Osteoblast (primary cell): ENCODE measurements at regions not wholly inside any gene's neighbourhood (a gene's known extent, or its start where the extent isn't known, plus 50 kb on each side); places are given as distances from the start of the nearest gene placed in this dataset.

ENCODE experiments used
- DNase-seq: peaks from one replicate; pipeline ENCODE4 v3.0.0; 2011; ENCODE audit warnings: low spot score, mixed read lengths; ENCODE audit not compliant: insufficient read length; ENCODE audit errors: missing footprints
- H2AFZ ChIP-seq: 2 replicates; pipeline ENCODE4 v1.6.0; 2011; ENCODE audit warnings: mild to moderate bottlenecking, low read length
- H3K27ac ChIP-seq: 2 replicates; pipeline ENCODE4 v1.5.1; 2011; ENCODE audit warnings: mild to moderate bottlenecking, low read depth, low read length, moderate library complexity
- H3K27me3 ChIP-seq: 2 replicates; pipeline ENCODE4 v1.6.0; 2012; ENCODE audit warnings: mild to moderate bottlenecking, control low read depth, inconsistent platforms, low read length, moderate library complexity; ENCODE audit not compliant: insufficient read depth
- H3K36me3 ChIP-seq: 2 replicates; pipeline ENCODE4 v1.5.1; 2011; ENCODE audit warnings: mild to moderate bottlenecking, low read length, control low read depth, moderate library complexity; ENCODE audit not compliant: insufficient read depth
- H3K4me1 ChIP-seq: 2 replicates; pipeline ENCODE4 v1.5.1; 2011; ENCODE audit warnings: mild to moderate bottlenecking, low read length, control low read depth, moderate library complexity; ENCODE audit not compliant: insufficient read depth
- H3K4me2 ChIP-seq: 2 replicates; pipeline ENCODE4 v1.6.0; 2011; ENCODE audit warnings: mild to moderate bottlenecking, low read length; ENCODE audit not compliant: insufficient read depth
- H3K4me3 ChIP-seq: fragments of 200-600 bp; sonication (generic); 3 replicates; pipeline ENCODE4 v1.5.1; 2012; ENCODE audit warnings: mild to moderate bottlenecking, low read length, inconsistent platforms; ENCODE audit not compliant: insufficient read depth
- H3K79me2 ChIP-seq: 2 replicates; pipeline ENCODE4 v1.6.0; 2012; ENCODE audit warnings: mild to moderate bottlenecking, low read length, control low read depth, inconsistent platforms; ENCODE audit not compliant: insufficient read depth
- H3K9me3 ChIP-seq: 2 replicates; pipeline ENCODE4 v1.5.1; 2011; ENCODE audit warnings: low read depth, low read length, control low read depth
- H4K20me1 ChIP-seq: 2 replicates; pipeline ENCODE4 v1.6.0; 2012; ENCODE audit warnings: mild to moderate bottlenecking, low read length, control low read depth; ENCODE audit not compliant: insufficient read depth
- TF ChIP-seq, protein P1 (sequence below): IDR thresholded peaks from 2 replicates; pipeline ENCODE4 v1.5.1; 2011; ENCODE audit warnings: mild to moderate bottlenecking, low read depth, low read length, moderate library complexity; ENCODE audit errors: extremely low read depth

GRCh38 chr12:61525331-61525730 is 734.9 kb upstream of the USP15 start:
- DNase-seq, result no peak
- Histone ChIP-seq H4K20me1 (no peaks in the 10 kb centered on the region), H3K36me3 (no peaks in the 10 kb centered on the region), H3K79me2 (no peaks in the 10 kb centered on the region), H3K4me2 (no peak overlapping the region), H3K9me3 (no peaks in the 10 kb centered on the region), H3K27ac (no peak overlapping the region), H3K4me1 (no peaks in the 10 kb centered on the region), H3K4me3 (no peak overlapping the region), H3K27me3 (no peaks in the 10 kb centered on the region), H2AFZ (no peak overlapping the region)
- TF ChIP-seq, protein P1, sequence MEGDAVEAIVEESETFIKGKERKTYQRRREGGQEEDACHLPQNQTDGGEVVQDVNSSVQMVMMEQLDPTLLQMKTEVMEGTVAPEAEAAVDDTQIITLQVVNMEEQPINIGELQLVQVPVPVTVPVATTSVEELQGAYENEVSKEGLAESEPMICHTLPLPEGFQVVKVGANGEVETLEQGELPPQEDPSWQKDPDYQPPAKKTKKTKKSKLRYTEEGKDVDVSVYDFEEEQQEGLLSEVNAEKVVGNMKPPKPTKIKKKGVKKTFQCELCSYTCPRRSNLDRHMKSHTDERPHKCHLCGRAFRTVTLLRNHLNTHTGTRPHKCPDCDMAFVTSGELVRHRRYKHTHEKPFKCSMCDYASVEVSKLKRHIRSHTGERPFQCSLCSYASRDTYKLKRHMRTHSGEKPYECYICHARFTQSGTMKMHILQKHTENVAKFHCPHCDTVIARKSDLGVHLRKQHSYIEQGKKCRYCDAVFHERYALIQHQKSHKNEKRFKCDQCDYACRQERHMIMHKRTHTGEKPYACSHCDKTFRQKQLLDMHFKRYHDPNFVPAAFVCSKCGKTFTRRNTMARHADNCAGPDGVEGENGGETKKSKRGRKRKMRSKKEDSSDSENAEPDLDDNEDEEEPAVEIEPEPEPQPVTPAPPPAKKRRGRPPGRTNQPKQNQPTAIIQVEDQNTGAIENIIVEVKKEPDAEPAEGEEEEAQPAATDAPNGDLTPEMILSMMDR, result no peak

DNA sequence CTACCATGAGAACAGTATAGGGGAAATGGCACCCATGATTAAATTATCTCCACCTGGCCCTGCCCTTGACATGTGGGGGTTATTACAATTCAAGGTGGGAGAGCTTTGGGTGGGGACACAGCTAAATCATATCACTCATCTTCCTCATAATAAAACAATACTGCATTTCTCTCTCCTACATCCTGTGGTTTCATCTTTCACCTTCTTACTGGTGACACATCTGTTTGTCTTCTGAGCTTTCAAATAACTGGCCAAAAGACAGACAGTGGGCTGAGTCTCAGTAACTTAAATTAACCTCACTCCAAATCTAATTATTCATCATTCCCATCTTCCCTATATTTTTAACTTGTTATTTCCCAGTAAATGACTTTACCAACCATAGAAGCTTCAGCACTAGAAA is 729.7 kb upstream of the USP15 start:
- Histone ChIP-seq H3K4me3 (no peak overlapping the region), H4K20me1 (no peaks in the 10 kb centered on the region), H3K36me3 (no peaks in the 10 kb centered on the region), H3K79me2 (no peaks in the 10 kb centered on the region), H2AFZ (no peak overlapping the region), H3K9me3 (no peaks in the 10 kb centered on the region), H3K4me2 (no peak overlapping the region), H3K27ac (no peak overlapping the region), H3K4me1 (no peaks in the 10 kb centered on the region), H3K27me3 (no peaks in the 10 kb centered on the region)
- TF ChIP-seq, protein P1, result no peak
- DNase-seq, result no peak

GRCh38 chr12:61531195-61531594 is 729.0 kb upstream of the USP15 start:
- no peak for DNase-seq
- Histone ChIP-seq H4K20me1 (no peaks in the 10 kb centered on the region), H3K4me2 (no peak overlapping the region), H3K27ac (no peak overlapping the region), H3K4me1 (no peaks in the 10 kb centered on the region), H3K27me3 (no peaks in the 10 kb centered on the region), H3K36me3 (no peaks in the 10 kb centered on the region), H3K4me3 (no peak overlapping the region), H2AFZ (no peak overlapping the region), H3K9me3 (no peaks in the 10 kb centered on the region), H3K79me2 (no peaks in the 10 kb centered on the region)
- TF ChIP-seq, protein P1, result no peak

- no peak overlapping the region for H3K27ac ChIP-seq
- no peak overlapping the region for H3K4me3 ChIP-seq
- no peaks in the 10 kb centered on the region for H3K79me2 ChIP-seq
- no peaks in the 10 kb centered on the region for H4K20me1 ChIP-seq
- H3K27me3 ChIP-seq, result no peaks in the 10 kb centered on the region
- no peaks in the 10 kb centered on the region for H3K36me3 ChIP-seq
- TF ChIP-seq, protein P1, result no peak
- H3K4me1 ChIP-seq, result no peaks in the 10 kb centered on the region
- H3K9me3 ChIP-seq, result no peaks in the 10 kb centered on the region
- no peak overlapping the region for H2AFZ ChIP-seq
- DNase-seq, result no peak
- no peak overlapping the region for H3K4me2 ChIP-seq
These were observed 724.1 kb upstream of the USP15 start for GRCh38 chr12:61536117-61536516.
